ENCODE measurements at regions not wholly inside any gene's neighbourhood (a gene's known extent, or its start where the extent isn't known, plus 50 kb on each side); places are given as distances from the start of the nearest gene placed in this dataset.
"Not testable (repeated sequence)": the region's sequence is repeated elsewhere in the genome, so short reads cannot be mapped to it uniquely, and the experiment has no call there.

- no peaks in the 10 kb centered on the region for H3K36me3 ChIP-seq (ENCODE audit: control insufficient read depth, insufficient read depth, low read length)
- H4K5ac ChIP-seq (ENCODE audit: low read length), result no peak overlapping the region
- H2BK15ac ChIP-seq (replicated peaks; ENCODE audit: low read depth), result no peak overlapping the region
- H4K8ac ChIP-seq (ENCODE audit: low read depth, low read length), result no peak overlapping the region
- no peak overlapping the region for H3K9ac ChIP-seq (ENCODE audit: low read length)
- no peaks in the 10 kb centered on the region for H3K4me1 ChIP-seq (ENCODE audit: control insufficient read depth, low read depth, low read length)
- H3K4ac ChIP-seq (ENCODE audit: low read depth, low read length), result no peak overlapping the region
- no peak overlapping the region for H3K4me2 ChIP-seq (ENCODE audit: low read length)
- H3K79me2 ChIP-seq (ENCODE audit: control insufficient read depth, insufficient read depth, low read length), result no peaks in the 10 kb centered on the region
- no peak overlapping the region for H3K23ac ChIP-seq (ENCODE audit: low read length)
- no peak overlapping the region for H3K27ac ChIP-seq (ENCODE audit: low read depth, low read length)
- no peak overlapping the region for H3K56ac ChIP-seq (ENCODE audit: low read length)
- H2BK5ac ChIP-seq (ENCODE audit: low read length), result no peak overlapping the region
- H3K4me3 ChIP-seq (ENCODE audit: low read length), result no peak overlapping the region
- no peak overlapping the region for H2AK5ac ChIP-seq (ENCODE audit: low read length)
- H3K18ac ChIP-seq (ENCODE audit: low read length), result no peak overlapping the region
- DNase-seq, result no peak
- H3K27me3 ChIP-seq (ENCODE audit: insufficient read depth, low read length, poor library complexity), result no peaks in the 10 kb centered on the region
- WGBS (ENCODE audit: extremely low coverage, insufficient coverage, low lambda C conversion rate), result no CpG with 5 or more reads among the region's 2 CpGs
- no peaks in the 10 kb centered on the region for H3K79me1 ChIP-seq (ENCODE audit: low read length)
- no peak overlapping the region for H2BK120ac ChIP-seq (ENCODE audit: low read depth, low read length)
Observed at GRCh38 chr5:44099643-44100042, 289.6 kb downstream of the FGF10 start.

- no peaks in the 10 kb centered on the region for H3K36me3 ChIP-seq (ENCODE audit: control insufficient read depth, insufficient read depth, low read length)
- no peaks in the 10 kb centered on the region for H3K4me1 ChIP-seq (ENCODE audit: control insufficient read depth, low read depth, low read length)
- H3K9ac ChIP-seq (ENCODE audit: low read length), result no peak overlapping the region
- H3K18ac ChIP-seq (ENCODE audit: low read length), result no peak overlapping the region
- no peak for DNase-seq
- H3K79me1 ChIP-seq (ENCODE audit: low read length), result no peaks in the 10 kb centered on the region
- no peak overlapping the region for H3K4me3 ChIP-seq (ENCODE audit: low read length)
- H3K23ac ChIP-seq (ENCODE audit: low read length), result no peak overlapping the region
- no peak overlapping the region for H4K8ac ChIP-seq (ENCODE audit: low read depth, low read length)
- no CpG with 5 or more reads among the region's 1 CpG for WGBS (ENCODE audit: extremely low coverage, insufficient coverage, low lambda C conversion rate)
- no peaks in the 10 kb centered on the region for H3K27me3 ChIP-seq (ENCODE audit: insufficient read depth, low read length, poor library complexity)
- H4K5ac ChIP-seq (ENCODE audit: low read length), result no peak overlapping the region
- H3K4me2 ChIP-seq (ENCODE audit: low read length), result no peak overlapping the region
- no peak overlapping the region for H2AK5ac ChIP-seq (ENCODE audit: low read length)
- H2BK15ac ChIP-seq (replicated peaks; ENCODE audit: low read depth), result no peak overlapping the region
- H3K79me2 ChIP-seq (ENCODE audit: control insufficient read depth, insufficient read depth, low read length), result no peaks in the 10 kb centered on the region
- H3K4ac ChIP-seq (ENCODE audit: low read depth, low read length), result no peak overlapping the region
- H3K27ac ChIP-seq (ENCODE audit: low read depth, low read length), result no peak overlapping the region
- no peak overlapping the region for H3K56ac ChIP-seq (ENCODE audit: low read length)
- no peak overlapping the region for H2BK120ac ChIP-seq (ENCODE audit: low read depth, low read length)
- H2BK5ac ChIP-seq (ENCODE audit: low read length), result no peak overlapping the region
Observed at GRCh38 chr5:44089424-44090144, 299.6 kb downstream of the FGF10 start.

GRCh38 chr5:44085083-44085482 is 304.1 kb downstream of the FGF10 start:
- Histone ChIP-seq H3K27ac (ENCODE audit: low read depth, low read length) (no peak overlapping the region), H3K4me2 (ENCODE audit: low read length) (no peak overlapping the region), H3K36me3 (ENCODE audit: control insufficient read depth, insufficient read depth, low read length) (no peaks in the 10 kb centered on the region), H3K79me1 (ENCODE audit: low read length) (no peaks in the 10 kb centered on the region), H3K23ac (ENCODE audit: low read length) (no peak overlapping the region), H2AK5ac (ENCODE audit: low read length) (no peak overlapping the region), H3K4me3 (ENCODE audit: low read length) (no peak overlapping the region), H2BK15ac (replicated peaks; ENCODE audit: low read depth) (no peak overlapping the region), H3K9ac (ENCODE audit: low read length) (no peak overlapping the region), H2BK120ac (ENCODE audit: low read depth, low read length) (no peak overlapping the region), H4K8ac (ENCODE audit: low read depth, low read length) (no peak overlapping the region), H3K4me1 (ENCODE audit: control insufficient read depth, low read depth, low read length) (no peaks in the 10 kb centered on the region), H3K27me3 (ENCODE audit: insufficient read depth, low read length, poor library complexity) (no peaks in the 10 kb centered on the region), H3K4ac (ENCODE audit: low read depth, low read length) (no peak overlapping the region), H4K5ac (ENCODE audit: low read length) (no peak overlapping the region), H3K79me2 (ENCODE audit: control insufficient read depth, insufficient read depth, low read length) (no peaks in the 10 kb centered on the region), H3K18ac (ENCODE audit: low read length) (no peak overlapping the region), H2BK5ac (ENCODE audit: low read length) (no peak overlapping the region), H3K56ac (ENCODE audit: low read length) (no peak overlapping the region)
- peak; percentile 61 for DNase-seq

- not testable (repeated sequence) for H3K4me2 ChIP-seq (ENCODE audit: low read length); H3K56ac ChIP-seq (ENCODE audit: low read length); H3K9ac ChIP-seq (ENCODE audit: low read length); H2AK5ac ChIP-seq (ENCODE audit: low read length); H2BK120ac ChIP-seq (ENCODE audit: low read depth, low read length); H2BK15ac ChIP-seq (replicated peaks; ENCODE audit: low read depth); H3K4ac ChIP-seq (ENCODE audit: low read depth, low read length); H3K79me2 ChIP-seq (ENCODE audit: control insufficient read depth, insufficient read depth, low read length); H4K5ac ChIP-seq (ENCODE audit: low read length); H4K8ac ChIP-seq (ENCODE audit: low read depth, low read length); H3K18ac ChIP-seq (ENCODE audit: low read length); H3K4me3 ChIP-seq (ENCODE audit: low read length); DNase-seq; H3K79me1 ChIP-seq (ENCODE audit: low read length); H3K4me1 ChIP-seq (ENCODE audit: control insufficient read depth, low read depth, low read length); H3K36me3 ChIP-seq (ENCODE audit: control insufficient read depth, insufficient read depth, low read length); H3K27me3 ChIP-seq (ENCODE audit: insufficient read depth, low read length, poor library complexity); H3K27ac ChIP-seq (ENCODE audit: low read depth, low read length); H2BK5ac ChIP-seq (ENCODE audit: low read length); H3K23ac ChIP-seq (ENCODE audit: low read length)
- no CpG with 5 or more reads among the region's 21 CpGs for WGBS (ENCODE audit: extremely low coverage, insufficient coverage, low lambda C conversion rate)
Observed at GRCh38 chr5:44074547-44074946, 314.7 kb downstream of the FGF10 start.

- H3K23ac ChIP-seq (ENCODE audit: low read length), result no peak overlapping the region
- H3K79me1 ChIP-seq (ENCODE audit: low read length), result no peaks in the 10 kb centered on the region
- no peak overlapping the region for H4K5ac ChIP-seq (ENCODE audit: low read length)
- H2BK15ac ChIP-seq (replicated peaks; ENCODE audit: low read depth), result no peak overlapping the region
- H3K56ac ChIP-seq (ENCODE audit: low read length), result no peak overlapping the region
- no peaks in the 10 kb centered on the region for H3K4me1 ChIP-seq (ENCODE audit: control insufficient read depth, low read depth, low read length)
- no peaks in the 10 kb centered on the region for H3K79me2 ChIP-seq (ENCODE audit: control insufficient read depth, insufficient read depth, low read length)
- no peak overlapping the region for H4K8ac ChIP-seq (ENCODE audit: low read depth, low read length)
- no peak overlapping the region for H2AK5ac ChIP-seq (ENCODE audit: low read length)
- H3K4ac ChIP-seq (ENCODE audit: low read depth, low read length), result no peak overlapping the region
- no peak overlapping the region for H2BK5ac ChIP-seq (ENCODE audit: low read length)
- H3K9ac ChIP-seq (ENCODE audit: low read length), result no peak overlapping the region
- no peaks in the 10 kb centered on the region for H3K36me3 ChIP-seq (ENCODE audit: control insufficient read depth, insufficient read depth, low read length)
- H3K18ac ChIP-seq (ENCODE audit: low read length), result no peak overlapping the region
- no peak overlapping the region for H3K27ac ChIP-seq (ENCODE audit: low read depth, low read length)
- DNase-seq, result no peak
- no CpG with 5 or more reads among the region's 2 CpGs for WGBS (ENCODE audit: extremely low coverage, insufficient coverage, low lambda C conversion rate)
- H3K4me2 ChIP-seq (ENCODE audit: low read length), result no peak overlapping the region
- no peak overlapping the region for H3K4me3 ChIP-seq (ENCODE audit: low read length)
- no peaks in the 10 kb centered on the region for H3K27me3 ChIP-seq (ENCODE audit: insufficient read depth, low read length, poor library complexity)
- no peak overlapping the region for H2BK120ac ChIP-seq (ENCODE audit: low read depth, low read length)
Observed at GRCh38 chr5:44051591-44051990, 337.6 kb downstream of the FGF10 start.

Measured in mesendoderm (in vitro differentiated cells).